ENCODE measurements at regions not wholly inside any gene's neighbourhood (a gene's known extent, or its start where the extent isn't known, plus 50 kb on each side); places are given as distances from the start of the nearest gene placed in this dataset.

DNA sequence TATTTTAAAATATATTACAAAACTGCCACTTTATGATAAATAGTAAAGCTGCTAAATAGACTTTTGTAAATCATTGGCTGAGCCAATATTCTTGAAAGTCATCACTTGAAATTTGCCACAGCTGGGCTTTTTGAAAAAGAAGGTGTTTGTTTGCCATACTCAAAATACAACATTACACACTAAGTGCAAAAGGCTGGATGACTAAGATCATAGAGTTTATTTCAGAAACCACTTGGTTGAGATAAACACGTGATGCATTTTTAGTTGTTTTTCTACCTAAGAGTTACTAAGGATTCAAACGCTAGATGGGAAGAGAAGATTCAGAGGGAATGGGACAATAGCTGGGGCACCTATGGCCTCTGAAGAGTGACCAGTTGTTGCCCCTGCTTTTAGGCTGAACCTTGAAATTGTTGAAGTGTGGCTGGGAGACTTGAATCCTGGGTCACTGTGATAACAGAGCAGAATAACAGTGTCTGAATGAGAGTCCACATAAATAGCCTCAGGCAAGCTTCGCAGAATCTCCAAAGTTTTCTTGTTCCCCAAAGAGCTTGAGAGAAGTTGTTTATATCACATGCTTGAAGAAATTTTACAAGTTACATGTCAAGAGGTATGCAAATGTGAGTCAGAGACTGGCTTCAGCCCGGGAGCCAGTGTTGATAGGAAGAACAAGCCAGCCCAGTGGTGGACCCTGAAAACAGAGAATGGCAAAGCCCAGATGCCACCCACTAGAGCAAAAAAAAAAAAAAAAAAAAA, 409.8 kb downstream of the GPD2 start:
- no peak for TF ChIP-seq YY1 (IDR thresholded peaks at IDR 0.05; ENCODE audit: low read depth)
- no peak for TF ChIP-seq CREB1 (IDR thresholded peaks at IDR 0.05; ENCODE audit: low read depth)
- TF ChIP-seq EP300 (IDR thresholded peaks at IDR 0.05; ENCODE audit: borderline replicate concordance): no peak
- TF ChIP-seq TEAD4 (IDR thresholded peaks at IDR 0.05): no peak
- TF ChIP-seq REST (IDR thresholded peaks at IDR 0.05; ENCODE audit: low read depth): no peak
- TF ChIP-seq TCF12 (IDR thresholded peaks at IDR 0.05; ENCODE audit: low read depth): no peak
- no peak for TF ChIP-seq RAD21 (IDR thresholded peaks at IDR 0.05; ENCODE audit: low read depth)
- TF ChIP-seq, protein P1, sequence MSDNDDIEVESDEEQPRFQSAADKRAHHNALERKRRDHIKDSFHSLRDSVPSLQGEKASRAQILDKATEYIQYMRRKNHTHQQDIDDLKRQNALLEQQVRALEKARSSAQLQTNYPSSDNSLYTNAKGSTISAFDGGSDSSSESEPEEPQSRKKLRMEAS (IDR thresholded peaks at IDR 0.05): no peak
- TF ChIP-seq EGR1 (IDR thresholded peaks at IDR 0.05): no peak
